ENCODE measurements at regions not wholly inside any gene's neighbourhood (a gene's known extent, or its start where the extent isn't known, plus 50 kb on each side); places are given as distances from the start of the nearest gene placed in this dataset.

- Histone ChIP-seq H4K20me1 (ENCODE audit: insufficient read depth) (no peaks in the 10 kb centered on the region), H2AFZ (ENCODE audit: low read depth, low read length) (no peak overlapping the region), H3K27me3 (ENCODE audit: insufficient read depth, low read depth, low read length) (no peaks in the 10 kb centered on the region), H3K9ac (ENCODE audit: low read length) (no peak overlapping the region), H3K9me2 (ENCODE audit: insufficient read depth, low read length) (no peaks in the 10 kb centered on the region), H3K36me3 (ENCODE audit: insufficient read depth, low read length) (no peaks in the 10 kb centered on the region), H3K4me2 (ENCODE audit: low read length) (no peak overlapping the region), H3K27ac (ENCODE audit: low read length) (no peak overlapping the region), H3K9me3 (ENCODE audit: low read length) (no peaks in the 10 kb centered on the region), H3K79me2 (replicated peaks; ENCODE audit: insufficient read depth, low read length) (no peaks in the 10 kb centered on the region), H3F3A (ENCODE audit: insufficient read depth, low read length, poor library complexity, severe bottlenecking) (no peaks in the 10 kb centered on the region), H3K4me3 (ENCODE audit: low read length) (no peak overlapping the region)
- no peak for TF ChIP-seq CTCF (IDR thresholded peaks at IDR 0.05; ENCODE audit: poor library complexity, severe bottlenecking)
- TF ChIP-seq REST (IDR thresholded peaks at IDR 0.05; ENCODE audit: borderline replicate concordance) = no peak
- TF ChIP-seq TAF1 (IDR thresholded peaks at IDR 0.05; ENCODE audit: low read depth) = no peak
- no peak for TF ChIP-seq EP300 (conservative IDR thresholded peaks at IDR 0.05; ENCODE audit: poor library complexity, severe bottlenecking)
- no peak for TF ChIP-seq EZH2 (IDR thresholded peaks at IDR 0.05; ENCODE audit: borderline replicate concordance, insufficient read depth, low read length, poor library complexity, severe bottlenecking)
Observed at GRCh38 chr3:177479630-177480029, 282.3 kb upstream of the TBL1XR1 start.

- Histone ChIP-seq H3K27ac (ENCODE audit: low read length) (no peak overlapping the region), H3K4me2 (ENCODE audit: low read length) (no peak overlapping the region), H3F3A (ENCODE audit: insufficient read depth, low read length, poor library complexity, severe bottlenecking) (no peaks in the 10 kb centered on the region), H3K36me3 (ENCODE audit: insufficient read depth, low read length) (no peaks in the 10 kb centered on the region), H2AFZ (ENCODE audit: low read depth, low read length) (no peak overlapping the region), H3K9ac (ENCODE audit: low read length) (no peak overlapping the region), H3K79me2 (replicated peaks; ENCODE audit: insufficient read depth, low read length) (no peaks in the 10 kb centered on the region), H3K9me2 (ENCODE audit: insufficient read depth, low read length) (no peaks in the 10 kb centered on the region), H3K27me3 (ENCODE audit: insufficient read depth, low read depth, low read length) (no peaks in the 10 kb centered on the region), H3K9me3 (ENCODE audit: low read length) (no peaks in the 10 kb centered on the region), H3K4me3 (ENCODE audit: low read length) (no peak overlapping the region), H4K20me1 (ENCODE audit: insufficient read depth) (no peaks in the 10 kb centered on the region)
- no peak for TF ChIP-seq REST (IDR thresholded peaks at IDR 0.05; ENCODE audit: borderline replicate concordance)
- TF ChIP-seq CTCF (IDR thresholded peaks at IDR 0.05; ENCODE audit: poor library complexity, severe bottlenecking) = no peak
- TF ChIP-seq POLR2AphosphoS5 (IDR thresholded peaks at IDR 0.05) = no peak
- no peak for TF ChIP-seq MXI1 (conservative IDR thresholded peaks at IDR 0.05; ENCODE audit: poor library complexity, severe bottlenecking)
- no peak for TF ChIP-seq EP300 (conservative IDR thresholded peaks at IDR 0.05; ENCODE audit: poor library complexity, severe bottlenecking)
- TF ChIP-seq EZH2 (IDR thresholded peaks at IDR 0.05; ENCODE audit: borderline replicate concordance, insufficient read depth, low read length, poor library complexity, severe bottlenecking) = no peak
- no peak for TF ChIP-seq SMC3 (conservative IDR thresholded peaks at IDR 0.05; ENCODE audit: poor library complexity)
- no peak for TF ChIP-seq TAF1 (IDR thresholded peaks at IDR 0.05; ENCODE audit: low read depth)
Observed at GRCh38 chr3:177481329-177481728, 284.0 kb upstream of the TBL1XR1 start.

Measured in neural cell (in vitro differentiated cells).